ENCODE measurements at regions not wholly inside any gene's neighbourhood (a gene's known extent, or its start where the extent isn't known, plus 50 kb on each side); places are given as distances from the start of the nearest gene placed in this dataset.

DNA sequence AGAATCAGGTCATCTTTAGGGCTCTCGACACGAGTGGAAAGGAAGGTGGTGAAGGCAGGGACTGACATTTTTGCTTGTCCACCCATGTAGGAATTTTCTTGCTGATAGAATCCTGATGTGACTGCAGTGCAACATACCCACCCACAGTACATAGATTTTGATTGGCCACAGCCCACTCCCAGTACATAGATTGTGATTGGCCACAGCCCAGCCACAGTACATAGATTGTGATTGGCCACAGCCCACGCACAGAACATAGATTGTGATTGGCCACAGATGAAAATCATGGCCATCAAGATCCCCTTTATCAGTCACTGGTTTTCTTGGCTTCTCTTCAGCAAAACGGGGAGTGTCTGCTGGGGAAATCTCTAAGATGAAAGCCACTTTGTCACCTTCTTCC lies 1041.5 kb downstream of the AACS start:
- TF ChIP-seq, protein P1, sequence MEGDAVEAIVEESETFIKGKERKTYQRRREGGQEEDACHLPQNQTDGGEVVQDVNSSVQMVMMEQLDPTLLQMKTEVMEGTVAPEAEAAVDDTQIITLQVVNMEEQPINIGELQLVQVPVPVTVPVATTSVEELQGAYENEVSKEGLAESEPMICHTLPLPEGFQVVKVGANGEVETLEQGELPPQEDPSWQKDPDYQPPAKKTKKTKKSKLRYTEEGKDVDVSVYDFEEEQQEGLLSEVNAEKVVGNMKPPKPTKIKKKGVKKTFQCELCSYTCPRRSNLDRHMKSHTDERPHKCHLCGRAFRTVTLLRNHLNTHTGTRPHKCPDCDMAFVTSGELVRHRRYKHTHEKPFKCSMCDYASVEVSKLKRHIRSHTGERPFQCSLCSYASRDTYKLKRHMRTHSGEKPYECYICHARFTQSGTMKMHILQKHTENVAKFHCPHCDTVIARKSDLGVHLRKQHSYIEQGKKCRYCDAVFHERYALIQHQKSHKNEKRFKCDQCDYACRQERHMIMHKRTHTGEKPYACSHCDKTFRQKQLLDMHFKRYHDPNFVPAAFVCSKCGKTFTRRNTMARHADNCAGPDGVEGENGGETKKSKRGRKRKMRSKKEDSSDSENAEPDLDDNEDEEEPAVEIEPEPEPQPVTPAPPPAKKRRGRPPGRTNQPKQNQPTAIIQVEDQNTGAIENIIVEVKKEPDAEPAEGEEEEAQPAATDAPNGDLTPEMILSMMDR (conservative IDR thresholded peaks at IDR 0.05; ENCODE audit: low read length): no peak
- H3K4me3 ChIP-seq (ENCODE audit: low read length): no peak overlapping the region
- DNase-seq (ENCODE audit: low read depth): no peak

DNA sequence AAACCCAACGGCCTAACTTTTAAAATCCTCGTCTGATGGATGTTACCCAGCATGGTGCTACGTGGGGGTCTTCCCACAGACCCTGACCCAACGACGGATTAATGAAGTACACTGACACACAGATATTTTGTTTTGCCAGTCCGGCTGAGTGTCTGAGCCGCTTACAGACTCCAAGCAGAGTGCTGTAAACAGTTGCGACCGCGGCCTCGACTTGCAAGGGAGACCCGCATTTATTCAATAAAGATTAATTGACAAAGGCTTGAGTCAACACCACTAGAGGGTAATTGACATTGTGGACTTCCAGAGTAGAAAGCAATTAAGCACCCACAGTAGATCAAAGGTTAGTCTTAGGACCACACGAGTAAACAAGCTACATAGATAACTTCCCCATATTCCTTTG lies 1042.4 kb downstream of the AACS start:
- DNase-seq (ENCODE audit: low read depth): no peak
- TF ChIP-seq, protein P1 (conservative IDR thresholded peaks at IDR 0.05; ENCODE audit: low read length): no peak

DNA sequence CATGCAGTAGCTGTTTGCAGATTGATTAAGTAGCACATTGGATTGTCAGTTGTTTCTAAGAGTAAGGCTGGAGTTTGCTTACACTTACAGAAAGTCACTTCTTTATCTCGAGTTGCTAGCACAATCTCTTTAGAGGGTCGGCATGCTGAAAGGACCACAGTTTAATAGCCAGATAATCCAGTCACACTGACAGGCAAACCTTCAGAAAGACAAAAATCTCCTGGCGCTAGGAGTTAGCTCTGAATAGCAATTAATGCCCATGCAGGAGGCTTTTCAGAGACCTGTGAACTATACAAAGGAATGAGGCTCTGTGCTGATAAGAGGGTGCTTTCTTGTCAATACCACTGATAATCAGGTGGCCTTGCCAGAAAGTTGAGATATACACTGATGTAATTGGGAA lies 1043.0 kb downstream of the AACS start:
- TF ChIP-seq, protein P1 (conservative IDR thresholded peaks at IDR 0.05; ENCODE audit: low read length): no peak
- no peak for DNase-seq (ENCODE audit: low read depth)
- no peak overlapping the region for H3K4me3 ChIP-seq (ENCODE audit: low read length)

More for the DNA sequence above, 1042.4 kb downstream of the AACS start:
- H3K4me3 ChIP-seq (ENCODE audit: low read length): no peak overlapping the region

DNA sequence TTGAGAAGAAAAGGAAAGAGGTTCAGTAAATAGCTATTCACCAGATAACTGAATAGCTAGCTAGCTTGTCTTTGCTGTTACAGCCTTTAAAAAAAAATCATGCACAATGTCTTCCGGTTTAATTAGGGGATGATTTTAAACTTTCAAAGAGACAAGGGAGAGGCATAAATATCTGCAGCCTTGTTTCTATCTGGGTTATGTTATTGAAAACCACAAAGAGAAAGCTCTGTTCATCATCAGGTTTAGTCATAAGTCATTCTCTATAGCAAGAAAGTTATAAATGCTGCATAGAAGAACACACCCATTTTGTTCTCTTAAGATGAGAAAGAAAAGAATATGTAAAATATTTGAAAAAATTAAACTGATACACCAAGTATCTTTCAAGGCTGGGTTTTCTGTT lies 1046.9 kb downstream of the AACS start:
- no peak overlapping the region for H3K4me3 ChIP-seq (ENCODE audit: low read length)
- TF ChIP-seq, protein P1 (conservative IDR thresholded peaks at IDR 0.05; ENCODE audit: low read length): no peak
- DNase-seq (ENCODE audit: low read depth): no peak

DNA sequence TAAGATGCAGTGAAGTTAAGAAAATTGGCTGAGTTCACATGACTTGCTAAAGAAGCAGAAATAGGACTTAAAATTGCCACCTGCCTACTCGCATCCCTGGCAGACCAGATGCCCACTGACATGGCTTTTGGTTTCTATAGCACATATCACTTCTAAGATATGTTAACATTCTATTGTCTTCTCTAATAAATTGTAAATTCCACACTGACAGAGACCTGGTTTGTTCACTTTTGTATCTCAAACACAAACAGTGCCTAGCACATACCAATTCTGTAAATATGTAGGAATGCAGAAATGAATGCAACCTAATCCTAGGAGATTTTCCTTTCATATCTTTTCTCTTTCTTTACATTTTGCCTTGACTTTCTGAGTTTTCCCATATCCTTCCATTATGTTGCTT lies 1047.6 kb downstream of the AACS start:
- no peak for DNase-seq (ENCODE audit: low read depth)
- H3K4me3 ChIP-seq (ENCODE audit: low read length): no peak overlapping the region
- TF ChIP-seq, protein P1 (conservative IDR thresholded peaks at IDR 0.05; ENCODE audit: low read length): no peak

DNA sequence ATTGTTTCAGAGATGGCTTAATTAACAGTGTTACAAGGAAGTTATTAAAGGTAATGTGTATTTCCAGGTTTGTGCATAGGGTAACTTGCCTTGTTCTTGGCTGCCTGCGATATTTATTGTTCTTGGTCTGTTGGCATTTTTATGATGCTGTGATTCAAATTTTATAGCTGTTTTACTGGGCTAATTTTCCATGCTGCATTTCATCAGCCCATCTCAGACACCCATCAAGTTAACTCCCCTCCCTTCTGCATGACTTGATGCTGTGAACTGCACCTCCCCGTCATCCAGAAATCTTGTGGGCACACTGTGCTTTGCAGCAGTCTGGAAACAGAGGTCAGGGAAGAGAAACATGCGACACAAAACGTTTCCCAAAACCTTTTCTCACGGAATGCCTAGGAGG lies 1049.2 kb downstream of the AACS start:
- TF ChIP-seq, protein P1 (conservative IDR thresholded peaks at IDR 0.05; ENCODE audit: low read length): no peak
- no peak for DNase-seq (ENCODE audit: low read depth)
- H3K4me3 ChIP-seq (ENCODE audit: low read length): no peak overlapping the region

DNA sequence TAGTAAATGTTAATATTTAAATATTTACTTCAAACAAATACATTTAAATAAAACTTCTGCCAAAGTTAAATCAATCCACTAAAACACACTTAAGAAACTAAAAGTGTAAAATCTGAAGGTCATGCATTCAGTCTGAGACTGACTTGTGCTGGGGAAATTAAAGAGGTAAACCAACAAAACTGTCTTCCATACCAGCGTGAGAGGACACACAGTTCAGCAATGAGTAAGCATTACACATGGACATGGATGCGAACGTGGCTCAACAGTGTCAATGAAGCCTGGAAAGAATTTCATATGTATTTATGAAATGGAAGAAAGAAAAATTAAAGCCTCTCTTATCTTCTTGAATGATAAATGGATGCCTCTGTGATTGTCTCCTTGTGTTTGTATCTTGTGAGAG lies 1052.3 kb downstream of the AACS start:
- no peak overlapping the region for H3K4me3 ChIP-seq (ENCODE audit: low read length)
- TF ChIP-seq, protein P1 (conservative IDR thresholded peaks at IDR 0.05; ENCODE audit: low read length): no peak
- DNase-seq (ENCODE audit: low read depth): no peak

Measured in AG10803 (cell line).